HG02588 (cell line): ENCODE measurements at regions not wholly inside any gene's neighbourhood (a gene's known extent, or its start where the extent isn't known, plus 50 kb on each side); places are given as distances from the start of the nearest gene placed in this dataset.

Experiments used
- ATAC-seq: cut with Tn5 transposase; IDR thresholded peaks from one replicate; pipeline ENCODE4 v1.9.1; 2021; ENCODE audit warnings: mild to moderate bottlenecking, moderate library complexity; ENCODE audit not compliant: unreplicated experiment

- ATAC-seq: no peak
Measured at GRCh38 chr22:49536571-49537131, 291.0 kb downstream of the BRD1 start.

DNA sequence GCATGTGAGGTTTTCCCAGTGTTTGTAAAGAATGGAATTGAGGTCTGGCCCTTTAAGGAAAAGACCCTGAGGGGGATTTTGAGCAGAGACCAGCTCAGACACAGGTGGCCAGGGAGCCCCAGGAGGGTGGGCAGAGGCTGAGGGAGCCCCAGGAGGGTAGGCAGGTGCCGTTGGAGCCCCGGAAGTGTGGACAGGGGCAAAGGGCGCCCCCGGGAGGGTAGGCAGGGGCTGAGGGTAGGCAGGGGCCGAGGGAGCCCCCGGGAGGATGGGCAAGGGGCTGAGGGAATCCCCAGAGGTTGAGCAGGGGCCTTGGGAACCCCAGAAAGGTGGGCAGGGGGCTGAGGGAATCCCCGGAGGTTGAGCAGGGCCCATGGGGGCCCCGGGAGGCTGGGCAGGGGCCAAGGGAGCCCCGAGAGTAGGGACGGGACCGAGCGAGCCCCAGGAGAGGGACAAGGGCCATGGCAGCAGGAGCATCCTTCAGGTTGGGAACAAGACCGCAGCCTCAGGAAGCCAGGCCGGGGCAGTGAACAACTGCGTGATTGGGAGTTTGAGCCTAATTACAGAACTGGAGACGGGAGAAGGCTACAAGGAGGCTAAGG is 292.0 kb downstream of the BRD1 start:
- no peak for ATAC-seq

- no peak for ATAC-seq
Measured at GRCh38 chr22:49535126-49535525, 292.5 kb downstream of the BRD1 start.

DNA sequence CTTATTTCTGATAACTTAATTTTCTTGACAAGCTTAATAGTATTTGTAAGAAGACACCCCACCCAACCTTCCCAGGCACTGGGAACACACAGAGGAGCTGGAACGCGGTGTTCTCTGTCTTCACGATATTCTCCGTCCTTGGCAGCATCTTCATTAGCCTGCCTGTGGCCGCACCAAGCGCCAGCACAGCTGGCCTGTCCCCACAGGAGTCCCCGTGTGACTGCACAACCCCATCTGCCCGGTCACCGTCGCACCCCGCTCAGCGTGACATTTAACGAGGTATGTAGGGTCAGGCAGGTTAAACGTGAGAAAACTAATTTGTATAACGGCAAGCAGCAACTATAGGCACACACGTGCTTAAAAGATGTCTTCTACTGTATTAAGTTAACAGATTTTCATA is 293.3 kb downstream of the BRD1 start:
- ATAC-seq: no peak

DNA sequence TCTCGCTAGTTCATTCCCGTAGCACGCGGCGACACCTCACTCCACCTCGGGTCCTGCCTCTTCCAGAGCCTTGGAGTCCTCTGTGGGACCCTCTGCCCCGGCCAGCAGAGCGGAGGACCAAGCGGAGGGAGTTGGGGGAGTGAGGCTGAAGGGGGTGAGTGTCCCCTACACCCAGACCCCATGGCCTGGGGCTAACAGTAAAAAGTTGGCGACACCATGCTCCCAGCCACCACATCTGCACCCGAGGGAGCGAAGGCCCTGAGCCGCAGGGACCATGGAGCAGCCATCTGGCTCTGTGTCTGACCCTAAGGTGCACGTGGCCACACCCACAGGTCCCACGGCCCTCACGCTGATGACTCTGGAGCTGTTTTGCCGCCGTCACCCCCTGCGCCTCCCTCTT is 293.8 kb downstream of the BRD1 start:
- ATAC-seq: no peak

GRCh38 chr22:49532869-49533802 is 294.5 kb downstream of the BRD1 start:
- ATAC-seq: no peak

DNA sequence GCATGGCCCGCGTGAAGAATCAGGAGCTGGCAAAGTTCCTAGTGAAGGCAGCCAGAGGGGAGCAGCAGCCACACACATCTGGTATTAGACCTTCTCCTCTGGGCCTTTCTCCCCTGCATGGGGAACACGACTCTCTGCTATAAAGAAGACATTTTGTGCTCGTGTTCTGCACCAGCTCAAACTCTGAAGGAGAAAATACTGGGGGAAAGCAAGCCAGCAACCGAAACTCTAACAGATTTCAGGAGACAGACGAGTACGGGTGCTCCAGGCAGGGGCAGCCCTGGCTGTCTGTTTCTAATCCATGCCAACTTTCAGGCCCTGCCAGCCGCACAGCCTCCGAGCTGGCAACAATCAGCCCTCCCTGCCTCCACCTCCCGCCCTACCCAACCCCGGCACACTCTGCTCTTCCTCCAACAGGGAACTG is 296.3 kb downstream of the BRD1 start:
- ATAC-seq: no peak

- ATAC-seq: no peak
Measured at GRCh38 chr22:49530671-49531367, 296.9 kb downstream of the BRD1 start.

DNA sequence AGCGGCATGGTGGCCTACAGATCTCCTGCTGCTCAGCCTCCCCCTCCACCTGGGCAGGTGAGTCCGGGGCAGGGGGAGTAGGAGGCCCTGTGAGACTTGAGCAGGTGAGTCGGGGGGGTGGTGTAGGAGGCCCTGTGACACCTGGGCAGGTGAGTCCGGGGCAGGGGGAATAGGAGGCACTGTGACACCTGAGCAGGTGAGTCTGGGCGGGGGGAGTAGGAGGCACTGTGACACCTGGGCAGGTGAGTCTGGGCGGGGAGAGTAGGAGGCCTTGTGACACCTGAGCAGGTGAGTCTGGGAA is 299.3 kb downstream of the BRD1 start:
- no peak for ATAC-seq

GRCh38 chr22:49527611-49528419 is 299.9 kb downstream of the BRD1 start:
- no peak for ATAC-seq

DNA sequence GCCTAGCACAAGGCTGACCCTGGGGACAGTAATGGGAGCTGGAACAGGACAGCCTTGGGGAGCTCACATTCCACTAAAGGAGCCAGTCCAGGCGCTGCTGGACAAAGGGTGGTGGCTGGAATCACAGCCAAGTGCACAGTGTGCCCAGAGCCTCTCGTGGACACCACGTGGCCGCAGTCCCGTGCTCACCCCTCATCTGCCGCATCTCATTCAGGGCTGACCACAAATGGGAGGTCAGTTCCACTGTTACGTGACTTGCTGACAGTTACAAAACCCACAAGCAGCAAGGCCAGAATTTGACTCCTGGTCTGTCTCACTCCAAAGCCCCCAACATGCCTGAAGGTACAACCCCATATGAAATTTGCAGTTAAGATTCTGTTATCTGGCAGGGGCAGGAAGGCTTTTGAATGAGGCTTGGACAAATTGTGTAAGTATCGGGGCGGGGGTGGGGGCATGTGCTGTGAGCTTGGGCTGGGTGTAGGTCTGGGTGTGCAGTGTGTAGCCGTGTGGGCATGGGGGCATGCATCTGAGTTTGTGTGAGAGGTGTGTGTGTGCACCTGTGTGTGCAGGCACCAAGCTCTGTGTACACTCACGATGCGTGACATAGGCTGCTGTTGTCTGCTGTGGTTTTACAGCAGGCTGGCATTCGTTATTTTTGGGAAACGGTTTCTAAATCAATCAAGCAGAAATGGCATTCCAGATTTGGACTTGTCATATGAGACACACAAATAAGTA is 301.7 kb downstream of the BRD1 start:
- no peak for ATAC-seq

GRCh38 chr22:49525360-49525759 is 302.3 kb downstream of the BRD1 start:
- no peak for ATAC-seq

GRCh38 chr22:49524362-49524761 is 303.3 kb downstream of the BRD1 start:
- no peak for ATAC-seq

DNA sequence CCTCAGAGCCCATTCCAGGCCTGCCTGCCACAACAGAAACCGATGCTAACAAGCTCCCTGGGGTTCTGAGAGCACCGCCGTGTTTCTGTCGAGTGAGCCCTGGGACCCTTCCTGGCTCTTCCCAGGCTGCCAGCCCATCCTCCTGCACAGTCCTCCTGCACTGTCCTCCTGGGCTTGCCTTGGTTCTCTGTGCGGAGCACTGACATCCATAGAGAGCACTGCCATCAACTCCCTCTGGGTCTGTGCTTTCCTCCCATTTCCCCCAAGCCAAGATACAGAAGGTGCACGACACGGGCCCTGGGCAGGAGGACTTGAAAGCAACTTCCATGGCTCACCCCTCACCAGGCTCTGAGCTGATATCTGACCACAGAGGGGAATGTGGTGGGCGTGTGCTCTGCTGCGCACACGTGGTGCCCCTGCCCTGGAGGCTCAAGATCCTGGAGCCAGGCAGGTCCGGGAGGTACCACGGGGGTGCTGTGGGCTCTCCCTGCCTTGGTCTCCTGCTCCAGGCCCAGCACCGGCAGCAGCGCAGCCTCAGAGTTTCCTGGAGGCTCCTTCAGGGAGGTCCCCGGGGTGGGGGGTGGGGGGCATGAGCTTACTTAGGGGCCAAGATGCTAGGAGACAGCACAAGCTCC is 304.2 kb downstream of the BRD1 start:
- ATAC-seq: no peak

DNA sequence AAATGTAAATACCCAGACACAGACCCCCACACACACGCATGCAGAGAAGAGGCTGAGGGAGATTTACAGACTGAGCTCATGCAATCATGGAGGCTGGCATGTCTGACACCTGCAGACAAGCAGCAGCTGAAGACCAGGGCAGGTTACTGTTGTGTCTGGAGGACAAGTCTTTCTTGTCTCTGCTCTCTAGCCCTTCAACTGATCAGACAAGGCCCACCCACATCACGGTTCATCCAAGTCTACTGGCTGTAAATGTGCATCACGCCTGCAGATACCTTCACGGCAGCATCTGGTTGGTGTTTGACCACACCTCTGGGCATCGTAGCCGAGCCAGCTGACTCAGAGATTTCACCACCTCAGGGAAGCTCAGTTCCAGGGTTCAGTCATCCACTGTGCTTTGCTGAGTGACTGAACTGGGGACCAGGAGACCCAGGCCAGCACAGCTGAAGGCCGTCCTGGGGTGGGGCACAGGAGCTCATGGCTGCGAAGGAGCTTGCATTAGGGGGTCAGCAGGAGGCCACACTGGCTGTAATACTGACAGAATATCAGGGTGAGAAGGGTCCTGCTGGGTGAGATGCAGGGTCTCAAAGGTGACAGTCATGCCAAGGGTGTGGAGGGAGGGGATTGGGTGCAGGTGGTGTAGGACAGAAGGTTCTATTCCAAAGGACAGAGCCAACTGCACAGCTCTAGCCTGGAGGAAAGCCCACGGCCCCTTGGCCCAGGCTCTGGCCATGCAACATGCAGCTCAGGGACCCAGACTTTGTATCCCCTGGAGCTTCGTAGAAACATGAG is 304.9 kb downstream of the BRD1 start:
- ATAC-seq: no peak

- ATAC-seq: no peak
Measured at GRCh38 chr22:49521787-49522224, 305.9 kb downstream of the BRD1 start.

DNA sequence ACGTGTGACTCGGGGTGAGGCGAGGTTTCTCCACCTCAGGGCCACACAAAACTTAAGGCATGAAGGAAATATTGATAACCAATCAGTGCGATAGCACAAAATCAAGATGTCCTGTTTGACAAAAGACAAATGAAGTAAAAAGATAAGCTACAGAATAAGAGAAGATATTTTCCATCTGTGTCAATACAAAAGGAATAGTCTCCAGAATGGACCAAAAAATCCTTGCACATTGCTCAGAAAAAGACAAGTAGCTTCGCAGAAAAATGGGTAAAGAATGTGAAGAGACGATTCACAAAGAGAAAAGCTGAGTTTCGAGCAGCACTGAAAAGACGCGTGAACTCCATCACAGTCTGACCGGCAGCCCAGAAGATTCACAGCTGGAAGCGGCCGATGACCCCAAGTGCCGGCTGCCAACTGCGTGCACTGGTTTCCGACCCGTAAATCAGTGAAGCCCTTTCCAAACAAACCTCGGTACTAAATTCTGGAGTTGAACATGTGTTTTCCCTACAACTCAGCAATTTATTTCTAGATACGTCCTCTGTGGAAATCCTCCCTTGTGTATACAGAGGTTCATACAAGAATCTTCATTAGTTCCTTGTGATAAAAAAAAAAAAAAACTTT is 308.4 kb downstream of the BRD1 start:
- no peak for ATAC-seq

GRCh38 chr22:49518436-49518970 is 309.2 kb downstream of the BRD1 start:
- no peak for ATAC-seq
